HL-60 (cell line): ENCODE measurements at regions not wholly inside any gene's neighbourhood (a gene's known extent, or its start where the extent isn't known, plus 50 kb on each side); places are given as distances from the start of the nearest gene placed in this dataset.

Source experiments
- DNase-seq, 2 experiments: peaks; one replicate each; pipeline ENCODE4 v3.0.0-alpha.2; 2010 to 2020; ENCODE audit warnings: low read depth in 1 of 2, low spot score in 1 of 2
- H3K27ac ChIP-seq: fragments of 250-450 bp; sonication (Bioruptor Pico); replicated peaks from 2 replicates; pipeline ENCODE4 v1.5.1; 2020; ENCODE audit warnings: mild to moderate bottlenecking, moderate library complexity
- H3K27me3 ChIP-seq: fragments of 250-450 bp; sonication (Bioruptor Pico); 2 replicates; pipeline ENCODE4 v1.5.1; 2021; ENCODE audit warnings: mild to moderate bottlenecking, moderate library complexity; ENCODE audit not compliant: insufficient read depth, poor library complexity, severe bottlenecking
- H3K4me3 ChIP-seq: replicated peaks from 2 replicates; pipeline ENCODE4 v1.5.1; 2011; ENCODE audit warnings: mild to moderate bottlenecking, control low read depth, low read length; ENCODE audit not compliant: insufficient read depth
- GABPA ChIP-seq: IDR thresholded peaks from 2 replicates; pipeline ENCODE4 v1.6.1; 2012; ENCODE audit warnings: low read depth
- POLR2AphosphoS5 ChIP-seq: IDR thresholded peaks from 2 replicates; pipeline ENCODE4 v1.6.1; 2012; ENCODE audit warnings: low read depth
- SPI1 ChIP-seq: IDR thresholded peaks from 2 replicates; pipeline ENCODE4 v1.6.1; 2012; ENCODE audit warnings: low read depth, mild to moderate bottlenecking, borderline replicate concordance
- TF ChIP-seq, protein P1 (sequence below): IDR thresholded peaks from one replicate; pipeline ENCODE4 v1.5.1; 2011; ENCODE audit warnings: low read length, control low read depth, inconsistent platforms; ENCODE audit not compliant: insufficient read depth
- TF ChIP-seq, protein P2 (sequence below): IDR thresholded peaks from 2 replicates; pipeline ENCODE4 v1.6.1; 2012; ENCODE audit warnings: low read depth; ENCODE audit not compliant: insufficient replicate concordance

DNA sequence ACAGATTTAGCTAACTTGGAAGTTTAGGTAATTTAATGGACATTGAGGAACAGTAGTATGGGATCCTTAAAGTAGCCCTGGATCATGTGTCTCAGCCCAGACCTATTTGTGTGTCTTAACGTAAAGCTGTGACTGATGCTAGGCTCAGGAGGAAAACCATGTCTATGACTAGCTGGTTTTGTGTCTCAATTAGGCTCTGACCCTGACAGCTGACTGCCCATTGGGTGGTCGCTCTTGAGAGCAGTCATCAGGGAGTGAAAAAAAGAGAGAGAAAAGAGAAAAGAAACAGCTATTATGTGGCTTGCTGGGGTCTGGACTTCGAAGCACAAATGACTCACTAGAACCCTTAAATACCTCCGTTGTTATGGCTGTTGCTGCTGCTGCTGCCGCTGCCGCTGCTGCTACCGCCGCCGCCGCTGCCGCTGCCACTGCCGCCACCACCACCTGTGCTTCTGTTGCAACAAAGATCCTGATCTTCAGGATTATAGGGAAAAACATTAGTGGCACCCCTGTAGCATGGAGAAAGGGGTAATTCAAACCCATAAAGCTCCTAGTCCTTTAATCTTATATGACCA, 70.7 kb downstream of the GSPT2 start:
- no peak for DNase-seq
- Histone ChIP-seq H3K27me3 (no peaks in the 10 kb centered on the region), H3K27ac (no peak overlapping the region), H3K4me3 (no peak overlapping the region)
- TF ChIP-seq POLR2AphosphoS5 = no peak
- no peak for TF ChIP-seq GABPA
- TF ChIP-seq, protein P1, sequence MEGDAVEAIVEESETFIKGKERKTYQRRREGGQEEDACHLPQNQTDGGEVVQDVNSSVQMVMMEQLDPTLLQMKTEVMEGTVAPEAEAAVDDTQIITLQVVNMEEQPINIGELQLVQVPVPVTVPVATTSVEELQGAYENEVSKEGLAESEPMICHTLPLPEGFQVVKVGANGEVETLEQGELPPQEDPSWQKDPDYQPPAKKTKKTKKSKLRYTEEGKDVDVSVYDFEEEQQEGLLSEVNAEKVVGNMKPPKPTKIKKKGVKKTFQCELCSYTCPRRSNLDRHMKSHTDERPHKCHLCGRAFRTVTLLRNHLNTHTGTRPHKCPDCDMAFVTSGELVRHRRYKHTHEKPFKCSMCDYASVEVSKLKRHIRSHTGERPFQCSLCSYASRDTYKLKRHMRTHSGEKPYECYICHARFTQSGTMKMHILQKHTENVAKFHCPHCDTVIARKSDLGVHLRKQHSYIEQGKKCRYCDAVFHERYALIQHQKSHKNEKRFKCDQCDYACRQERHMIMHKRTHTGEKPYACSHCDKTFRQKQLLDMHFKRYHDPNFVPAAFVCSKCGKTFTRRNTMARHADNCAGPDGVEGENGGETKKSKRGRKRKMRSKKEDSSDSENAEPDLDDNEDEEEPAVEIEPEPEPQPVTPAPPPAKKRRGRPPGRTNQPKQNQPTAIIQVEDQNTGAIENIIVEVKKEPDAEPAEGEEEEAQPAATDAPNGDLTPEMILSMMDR = no peak
- TF ChIP-seq, protein P2, sequence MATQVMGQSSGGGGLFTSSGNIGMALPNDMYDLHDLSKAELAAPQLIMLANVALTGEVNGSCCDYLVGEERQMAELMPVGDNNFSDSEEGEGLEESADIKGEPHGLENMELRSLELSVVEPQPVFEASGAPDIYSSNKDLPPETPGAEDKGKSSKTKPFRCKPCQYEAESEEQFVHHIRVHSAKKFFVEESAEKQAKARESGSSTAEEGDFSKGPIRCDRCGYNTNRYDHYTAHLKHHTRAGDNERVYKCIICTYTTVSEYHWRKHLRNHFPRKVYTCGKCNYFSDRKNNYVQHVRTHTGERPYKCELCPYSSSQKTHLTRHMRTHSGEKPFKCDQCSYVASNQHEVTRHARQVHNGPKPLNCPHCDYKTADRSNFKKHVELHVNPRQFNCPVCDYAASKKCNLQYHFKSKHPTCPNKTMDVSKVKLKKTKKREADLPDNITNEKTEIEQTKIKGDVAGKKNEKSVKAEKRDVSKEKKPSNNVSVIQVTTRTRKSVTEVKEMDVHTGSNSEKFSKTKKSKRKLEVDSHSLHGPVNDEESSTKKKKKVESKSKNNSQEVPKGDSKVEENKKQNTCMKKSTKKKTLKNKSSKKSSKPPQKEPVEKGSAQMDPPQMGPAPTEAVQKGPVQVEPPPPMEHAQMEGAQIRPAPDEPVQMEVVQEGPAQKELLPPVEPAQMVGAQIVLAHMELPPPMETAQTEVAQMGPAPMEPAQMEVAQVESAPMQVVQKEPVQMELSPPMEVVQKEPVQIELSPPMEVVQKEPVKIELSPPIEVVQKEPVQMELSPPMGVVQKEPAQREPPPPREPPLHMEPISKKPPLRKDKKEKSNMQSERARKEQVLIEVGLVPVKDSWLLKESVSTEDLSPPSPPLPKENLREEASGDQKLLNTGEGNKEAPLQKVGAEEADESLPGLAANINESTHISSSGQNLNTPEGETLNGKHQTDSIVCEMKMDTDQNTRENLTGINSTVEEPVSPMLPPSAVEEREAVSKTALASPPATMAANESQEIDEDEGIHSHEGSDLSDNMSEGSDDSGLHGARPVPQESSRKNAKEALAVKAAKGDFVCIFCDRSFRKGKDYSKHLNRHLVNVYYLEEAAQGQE = no peak
- no peak for TF ChIP-seq SPI1

DNA sequence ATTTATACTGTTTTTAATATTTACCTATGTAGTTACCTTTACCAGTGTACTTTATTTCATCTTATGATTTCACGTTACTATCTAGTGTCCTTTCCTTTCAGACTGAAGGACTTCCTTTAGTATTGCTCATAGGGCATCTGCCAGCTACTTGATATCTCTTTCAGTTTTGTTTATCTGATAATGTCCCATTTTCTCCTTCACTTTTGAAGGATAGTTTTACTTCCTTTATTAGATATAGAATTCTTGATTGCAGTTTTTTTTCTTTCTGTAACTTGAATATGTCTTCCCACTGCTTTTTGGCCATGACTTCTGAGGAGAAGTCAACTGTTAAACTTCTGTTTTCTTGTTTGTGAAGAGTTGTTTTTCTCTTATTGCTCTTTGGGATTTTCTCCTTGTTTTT, 69.4 kb upstream of the MAGED1 start:
- Histone ChIP-seq H3K27ac (no peak overlapping the region), H3K27me3 (no peaks in the 10 kb centered on the region), H3K4me3 (no peak overlapping the region)
- DNase-seq = no peak
- no peak for TF ChIP-seq SPI1

DNA sequence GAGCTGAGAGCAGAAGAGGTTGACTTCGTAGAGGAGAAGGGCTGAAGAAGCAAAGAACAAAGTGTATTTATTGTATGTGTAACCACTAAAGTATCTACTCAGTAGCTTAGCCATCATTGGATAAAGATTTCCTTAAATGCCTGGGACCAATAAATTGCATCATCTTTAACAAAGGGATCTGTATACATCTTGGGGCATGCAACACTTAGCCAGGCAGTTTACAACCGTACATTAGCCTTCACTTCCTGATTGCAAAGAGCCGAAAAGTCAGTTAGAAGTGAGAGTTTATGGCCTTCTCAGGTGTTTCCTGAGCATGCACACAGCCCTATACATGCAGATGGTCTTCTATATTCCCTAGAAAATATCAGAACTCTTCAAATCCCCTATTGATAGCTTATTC, 68.0 kb upstream of the MAGED1 start:
- Histone ChIP-seq H3K27ac (no peak overlapping the region), H3K27me3 (no peaks in the 10 kb centered on the region), H3K4me3 (no peak overlapping the region)
- no peak for DNase-seq
- no peak for TF ChIP-seq GABPA
- TF ChIP-seq SPI1 = no peak
- TF ChIP-seq, protein P2 = no peak
- TF ChIP-seq, protein P1 = no peak
- TF ChIP-seq POLR2AphosphoS5 = no peak

DNA sequence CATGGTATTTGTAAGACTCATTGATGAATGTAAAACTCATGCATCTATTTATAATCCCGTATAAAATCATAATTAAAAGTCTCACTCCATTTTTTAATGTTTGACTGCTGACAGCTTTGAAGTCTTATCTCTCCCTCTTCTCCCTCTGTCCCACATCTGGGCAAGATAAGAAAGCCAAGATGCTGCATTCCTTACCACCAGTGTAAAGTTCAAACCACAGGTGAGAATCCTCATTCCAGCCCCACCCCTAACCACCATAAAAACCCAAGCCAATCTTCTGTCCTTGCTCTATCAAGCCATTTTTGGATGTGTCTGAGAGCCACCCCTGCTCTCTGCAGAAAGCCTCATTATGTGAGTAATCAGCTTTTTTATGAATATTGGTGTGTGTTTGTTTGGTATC, 59.3 kb upstream of the MAGED1 start:
- no peaks in the 10 kb centered on the region for H3K27me3 ChIP-seq

More for the DNA sequence above, 59.3 kb upstream of the MAGED1 start:
- no peak for TF ChIP-seq SPI1
- TF ChIP-seq, protein P2 = no peak
- TF ChIP-seq GABPA = no peak
- TF ChIP-seq, protein P1 = no peak
- no peak for TF ChIP-seq POLR2AphosphoS5
- no peak overlapping the region for H3K27ac ChIP-seq
- no peak for DNase-seq
- H3K4me3 ChIP-seq = no peak overlapping the region
